Panc1 (cell line): ENCODE measurements at regions not wholly inside any gene's neighbourhood (a gene's known extent, or its start where the extent isn't known, plus 50 kb on each side); places are given as distances from the start of the nearest gene placed in this dataset.

Source experiments
- ATAC-seq: fragments of 200-7000 bp; cut with Tn5 transposase; 2 replicates; pipeline ENCODE4 v1.9.1; 2020; ENCODE audit warnings: mild to moderate bottlenecking, moderate library complexity
- BruUV-seq: library from RNA; stranded (reverse); fragments of 400-500 nt; replicated peaks from 2 replicates; lab custom pipeline; 2021; lab: Mats Ljungman, UMichigan
- CTCF ChIA-PET: fragments of 300-600 bp; sonication (Branson Sonifier 250); formaldehyde crosslinking; loops from one replicate; lab custom pipeline; 2022; ENCODE audit warnings: antibody characterized with exemption; lab: Charles Lee
- POLR2A ChIA-PET: fragments of 300-600 bp; sonication (Branson Sonifier 250); formaldehyde crosslinking; loops from one replicate; lab custom pipeline; 2022; ENCODE audit warnings: antibody characterized with exemption; lab: Charles Lee
- DNase-seq: peaks from one replicate; pipeline ENCODE4 v3.0.0-alpha.2; 2010; ENCODE audit warnings: low read depth, low spot score
- H3K27ac ChIP-seq: 2 replicates; pipeline ENCODE4 v1.5.1; 2011; ENCODE audit warnings: mild to moderate bottlenecking, low read length, inconsistent platforms
- H3K27me3 ChIP-seq: fragments of 200-500 bp; sonication (Bioruptor generic); 2 replicates; pipeline ENCODE4 v1.6.0; 2014; ENCODE audit warnings: low read length, inconsistent platforms; ENCODE audit not compliant: control insufficient read depth, insufficient read depth
- H3K36me3 ChIP-seq: fragments of 200-500 bp; sonication (Bioruptor generic); 2 replicates; pipeline ENCODE4 v1.5.1; 2014; ENCODE audit warnings: inconsistent platforms, mild to moderate bottlenecking, low read length, moderate library complexity; ENCODE audit not compliant: control insufficient read depth, insufficient read depth
- H3K4me1 ChIP-seq: 2 replicates; pipeline ENCODE4 v1.5.1; 2011; ENCODE audit warnings: inconsistent platforms, mild to moderate bottlenecking, low read length, moderate library complexity; ENCODE audit not compliant: control insufficient read depth, insufficient read depth
- H3K4me3 ChIP-seq, 2 experiments: 2 replicates each; pipeline ENCODE4 v1.5.1; 2011 to 2012; ENCODE audit warnings: low read depth in 2 of 2, low read length in 2 of 2, mild to moderate bottlenecking in 2 of 2, inconsistent platforms in 1 of 2, moderate library complexity in 1 of 2
- H3K9me3 ChIP-seq: fragments of 200-500 bp; sonication (Bioruptor generic); 2 replicates; pipeline ENCODE4 v1.5.1; 2014; ENCODE audit warnings: low read depth, mild to moderate bottlenecking, inconsistent platforms, low read length, moderate library complexity; ENCODE audit not compliant: control insufficient read depth, insufficient read depth
- POLR2AphosphoS5 ChIP-seq: IDR thresholded peaks from 2 replicates; pipeline ENCODE4 v1.6.1; 2012; ENCODE audit warnings: mild to moderate bottlenecking, low read depth, low read length, moderate library complexity
- SIN3A ChIP-seq: IDR thresholded peaks from 2 replicates; pipeline ENCODE4 v1.6.1; 2012; ENCODE audit warnings: low read depth, mild to moderate bottlenecking, low read length, moderate library complexity, borderline replicate concordance; ENCODE audit not compliant: insufficient read depth
- TCF7L2 ChIP-seq: IDR thresholded peaks from 2 replicates; pipeline ENCODE4 v1.6.1; 2011; ENCODE audit warnings: mild to moderate bottlenecking, low read depth, low read length, inconsistent platforms
- in situ Hi-C: cut with HindIII; loops from 2 replicates; pipeline ENCODE4 v1.10.0; 2016; ENCODE audit warnings: low sequenced_read_pairs, low pct_unique_long_range_greater_than_20kb
- intact Hi-C: fragments of 100-400 bp; cut with micrococcal nuclease; formaldehyde crosslinking; loops from one replicate; pipeline ENCODE4 v1.10.0; 2022; ENCODE audit not compliant: unreplicated experiment
- TF ChIP-seq, protein P1 (sequence below): fragments of 450-650 bp; IDR thresholded peaks from 2 replicates; pipeline ENCODE4 v1.5.1; 2017; ENCODE audit warnings: mild to moderate bottlenecking
- TF ChIP-seq, protein P2 (sequence below), 2 experiments: IDR thresholded peaks; 2 replicates each; pipeline ENCODE4 v1.6.1; 2011 to 2012; ENCODE audit warnings: low read depth in 2 of 2, control low read depth in 1 of 2, low read length in 1 of 2, mild to moderate bottlenecking in 1 of 2, moderate library complexity in 1 of 2; ENCODE audit not compliant: insufficient read depth in 1 of 2

GRCh38 chr10:129025787-129026186, 441.3 kb upstream of the MGMT start:
- in situ Hi-C loops = no loop called here
- CTCF ChIA-PET = no interaction called here
- no peak for ATAC-seq

GRCh38 chr10:129027906-129028305, 439.1 kb upstream of the MGMT start:
- in situ Hi-C loops (no loop called here), intact Hi-C loops (no loop called here)
- TF ChIP-seq POLR2AphosphoS5 = no peak
- TF ChIP-seq SIN3A = no peak
- TF ChIP-seq, protein P1, sequence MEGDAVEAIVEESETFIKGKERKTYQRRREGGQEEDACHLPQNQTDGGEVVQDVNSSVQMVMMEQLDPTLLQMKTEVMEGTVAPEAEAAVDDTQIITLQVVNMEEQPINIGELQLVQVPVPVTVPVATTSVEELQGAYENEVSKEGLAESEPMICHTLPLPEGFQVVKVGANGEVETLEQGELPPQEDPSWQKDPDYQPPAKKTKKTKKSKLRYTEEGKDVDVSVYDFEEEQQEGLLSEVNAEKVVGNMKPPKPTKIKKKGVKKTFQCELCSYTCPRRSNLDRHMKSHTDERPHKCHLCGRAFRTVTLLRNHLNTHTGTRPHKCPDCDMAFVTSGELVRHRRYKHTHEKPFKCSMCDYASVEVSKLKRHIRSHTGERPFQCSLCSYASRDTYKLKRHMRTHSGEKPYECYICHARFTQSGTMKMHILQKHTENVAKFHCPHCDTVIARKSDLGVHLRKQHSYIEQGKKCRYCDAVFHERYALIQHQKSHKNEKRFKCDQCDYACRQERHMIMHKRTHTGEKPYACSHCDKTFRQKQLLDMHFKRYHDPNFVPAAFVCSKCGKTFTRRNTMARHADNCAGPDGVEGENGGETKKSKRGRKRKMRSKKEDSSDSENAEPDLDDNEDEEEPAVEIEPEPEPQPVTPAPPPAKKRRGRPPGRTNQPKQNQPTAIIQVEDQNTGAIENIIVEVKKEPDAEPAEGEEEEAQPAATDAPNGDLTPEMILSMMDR = no peak
- TF ChIP-seq TCF7L2 = no peak
- TF ChIP-seq, protein P2, sequence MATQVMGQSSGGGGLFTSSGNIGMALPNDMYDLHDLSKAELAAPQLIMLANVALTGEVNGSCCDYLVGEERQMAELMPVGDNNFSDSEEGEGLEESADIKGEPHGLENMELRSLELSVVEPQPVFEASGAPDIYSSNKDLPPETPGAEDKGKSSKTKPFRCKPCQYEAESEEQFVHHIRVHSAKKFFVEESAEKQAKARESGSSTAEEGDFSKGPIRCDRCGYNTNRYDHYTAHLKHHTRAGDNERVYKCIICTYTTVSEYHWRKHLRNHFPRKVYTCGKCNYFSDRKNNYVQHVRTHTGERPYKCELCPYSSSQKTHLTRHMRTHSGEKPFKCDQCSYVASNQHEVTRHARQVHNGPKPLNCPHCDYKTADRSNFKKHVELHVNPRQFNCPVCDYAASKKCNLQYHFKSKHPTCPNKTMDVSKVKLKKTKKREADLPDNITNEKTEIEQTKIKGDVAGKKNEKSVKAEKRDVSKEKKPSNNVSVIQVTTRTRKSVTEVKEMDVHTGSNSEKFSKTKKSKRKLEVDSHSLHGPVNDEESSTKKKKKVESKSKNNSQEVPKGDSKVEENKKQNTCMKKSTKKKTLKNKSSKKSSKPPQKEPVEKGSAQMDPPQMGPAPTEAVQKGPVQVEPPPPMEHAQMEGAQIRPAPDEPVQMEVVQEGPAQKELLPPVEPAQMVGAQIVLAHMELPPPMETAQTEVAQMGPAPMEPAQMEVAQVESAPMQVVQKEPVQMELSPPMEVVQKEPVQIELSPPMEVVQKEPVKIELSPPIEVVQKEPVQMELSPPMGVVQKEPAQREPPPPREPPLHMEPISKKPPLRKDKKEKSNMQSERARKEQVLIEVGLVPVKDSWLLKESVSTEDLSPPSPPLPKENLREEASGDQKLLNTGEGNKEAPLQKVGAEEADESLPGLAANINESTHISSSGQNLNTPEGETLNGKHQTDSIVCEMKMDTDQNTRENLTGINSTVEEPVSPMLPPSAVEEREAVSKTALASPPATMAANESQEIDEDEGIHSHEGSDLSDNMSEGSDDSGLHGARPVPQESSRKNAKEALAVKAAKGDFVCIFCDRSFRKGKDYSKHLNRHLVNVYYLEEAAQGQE (IDR thresholded peaks at IDR 0.05; ENCODE audit: insufficient read depth in 1 of 2, low read depth in 2 of 2, low read length in 1 of 2) = no peak
- H3K4me1 ChIP-seq = no peaks in the 10 kb centered on the region; the same call in 1 of the 2 replicates
- H3K36me3 ChIP-seq = no peaks in the 10 kb centered on the region
- no peak for DNase-seq
- H3K4me3 ChIP-seq = no peak overlapping the region
- H3K9me3 ChIP-seq = no peaks in the 10 kb centered on the region
- ChIA-PET POLR2A (interaction anchor here (0.5 to 0.7 kb wide), 2 partner anchors 522 to 964 kb away, joined by 3 to 4 read pairs; no protein-coding TSS in a partner anchor), CTCF (no interaction called here)
- no peak for ATAC-seq
- peaks cover 50% of the 10 kb centered on the region for H3K27me3 ChIP-seq
- H3K27ac ChIP-seq = no peak overlapping the region
- no TSS peak for BruUV-seq

More at GRCh38 chr10:129025787-129026186, 441.3 kb upstream of the MGMT start:
- DNase-seq = no peak
- H3K4me3 ChIP-seq = no peak overlapping the region
- no peak overlapping the region for H3K27ac ChIP-seq
- intact Hi-C loops = no loop called here
- no peaks in the 10 kb centered on the region; the same call in 1 of the 2 replicates for H3K4me1 ChIP-seq
- POLR2A ChIA-PET = interaction anchor here (0.7 kb wide), 1 partner anchor 210 kb away, joined by 3 read pairs; no protein-coding TSS in a partner anchor
- no peaks in the 10 kb centered on the region for H3K36me3 ChIP-seq
- TF ChIP-seq, protein P2 (IDR thresholded peaks at IDR 0.05; ENCODE audit: insufficient read depth in 1 of 2, low read depth in 2 of 2, low read length in 1 of 2) = no peak
- TF ChIP-seq TCF7L2 = no peak
- TF ChIP-seq SIN3A = no peak
- no peak for TF ChIP-seq POLR2AphosphoS5
- TF ChIP-seq, protein P1 = no peak
- no peaks in the 10 kb centered on the region for H3K9me3 ChIP-seq
- H3K27me3 ChIP-seq = peaks cover 44% of the 10 kb centered on the region
- BruUV-seq = no TSS peak
